CD4-positive, alpha-beta T cell (primary cell): ENCODE measurements at regions not wholly inside any gene's neighbourhood (a gene's known extent, or its start where the extent isn't known, plus 50 kb on each side); places are given as distances from the start of the nearest gene placed in this dataset.

Experiments used
- ATAC-seq: fragments of 200-7000 bp; cut with Tn5 transposase; one replicate; pipeline ENCODE4 v1.10.0; 2022; ENCODE audit warnings: mild to moderate bottlenecking; ENCODE audit not compliant: poor library complexity
- CTCF ChIA-PET: fragments of 350-600 bp; sonication (Branson Sonifier 250); formaldehyde crosslinking; loops from one replicate; lab custom pipeline; 2021; ENCODE audit warnings: antibody characterized with exemption, inconsistent platforms; lab: Charles Lee
- POLR2A ChIA-PET: fragments of 350-600 bp; sonication (Branson Sonifier 250); formaldehyde crosslinking; loops from one replicate; lab custom pipeline; 2021; ENCODE audit warnings: antibody characterized with exemption, inconsistent platforms; lab: Charles Lee
- DNase-seq, 14 experiments: peaks; one replicate each; pipeline ENCODE4 v3.0.0-alpha.2; 2013 to 2020; ENCODE audit warnings: mixed read lengths in 2 of 14
- H3K27ac ChIP-seq, 2 donors: one replicate each; pipeline versions ENCODE4 v1.5.1 to v1.7.0; 2013; ENCODE audit warnings: low read length in 2 of 2, low read depth in 1 of 2, mild to moderate bottlenecking in 1 of 2
- H3K27me3 ChIP-seq, 2 experiments: 1 replicate in 1 of 2; 2 replicates in 1 of 2; pipeline versions ENCODE4 v1.6.1 to v1.7.0; 2013; ENCODE audit warnings: low read length in 2 of 2, control low read depth in 1 of 2, mild to moderate bottlenecking in 1 of 2, moderate library complexity in 1 of 2; ENCODE audit not compliant: insufficient read depth in 2 of 2, control insufficient read depth in 1 of 2
- H3K36me3 ChIP-seq: one replicate; pipeline ENCODE4 v1.6.1; 2013; ENCODE audit warnings: low read length, control low read depth; ENCODE audit not compliant: insufficient read depth
- H3K4me1 ChIP-seq: one replicate; pipeline ENCODE4 v1.6.1; 2013; ENCODE audit warnings: low read length, control low read depth; ENCODE audit not compliant: insufficient read depth
- H3K4me3 ChIP-seq: one replicate; pipeline ENCODE4 v1.5.1; 2013; ENCODE audit warnings: mild to moderate bottlenecking, low read length, moderate library complexity
- H3K9me3 ChIP-seq, 2 experiments: 1 replicate in 1 of 2; 2 replicates in 1 of 2; pipeline versions ENCODE4 v1.6.1 to v1.7.0; 2013; ENCODE audit warnings: low read length in 2 of 2, mild to moderate bottlenecking in 2 of 2, control low read depth in 1 of 2, moderate library complexity in 1 of 2; ENCODE audit not compliant: control insufficient read depth in 1 of 2, insufficient read depth in 1 of 2
- H3K27ac Mint-ChIP-seq: one replicate; pipeline ENCODE4 v1.8.0; 2020; ENCODE audit warnings: mixed read lengths
- H3K27me3 Mint-ChIP-seq: one replicate; pipeline ENCODE4 v1.8.0; 2021; ENCODE audit warnings: mixed read lengths
- H3K36me3 Mint-ChIP-seq: one replicate; pipeline ENCODE4 v1.8.0; 2021; ENCODE audit warnings: low read depth, mixed read lengths
- H3K4me1 Mint-ChIP-seq: one replicate; pipeline ENCODE4 v1.8.0; 2021; ENCODE audit warnings: low read depth, mixed read lengths
- H3K4me3 Mint-ChIP-seq: one replicate; pipeline ENCODE4 v1.8.0; 2020; ENCODE audit warnings: mild to moderate bottlenecking, mixed read lengths
- H3K9me3 Mint-ChIP-seq: one replicate; pipeline ENCODE4 v1.8.0; 2020; ENCODE audit warnings: mixed read lengths
- intact Hi-C, 2 experiments: fragments of 100-400 bp; cut with DNase I in 1 of 2; cut with micrococcal nuclease in 1 of 2; formaldehyde crosslinking; loops; one replicate each; pipeline versions ENCODE4 v1.15.1 to v1.9.0; 2023 to 2025; cut with DNase I, micrococcal nuclease
- TF ChIP-seq, protein P1 (sequence below): fragments of 200-600 bp; IDR thresholded peaks from one replicate; pipeline ENCODE4 v1.8.0; 2022; ENCODE audit warnings: antibody characterized with exemption, mild to moderate bottlenecking

DNA sequence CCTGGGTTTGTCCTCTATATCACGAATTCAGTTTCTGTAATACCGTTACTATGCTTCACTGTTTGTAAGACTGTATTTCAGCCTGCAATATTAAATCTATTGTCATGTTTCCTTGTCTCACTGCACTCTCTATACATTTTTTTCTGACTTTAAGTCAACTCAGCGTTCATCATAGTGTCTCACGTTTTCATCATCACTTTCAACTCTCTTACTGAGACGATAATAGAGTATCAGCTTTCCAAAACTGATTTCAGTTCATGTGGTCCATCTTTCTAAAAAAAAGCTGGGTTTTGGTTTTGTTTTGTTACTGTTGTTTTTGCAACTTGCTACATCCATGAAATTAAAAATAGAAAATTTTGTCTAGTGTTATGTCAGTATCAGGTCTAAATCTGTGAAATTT, 147.7 kb downstream of the TMEM47 start:
- no peaks in the 10 kb centered on the region for H3K4me1 Mint-ChIP-seq
- Histone ChIP-seq H3K27ac (no peak overlapping the region), H3K4me1 (no peaks in the 10 kb centered on the region), H3K36me3 (no peaks in the 10 kb centered on the region), H3K27me3 (no peaks in the 10 kb centered on the region), H3K9me3 (no peaks in the 10 kb centered on the region), H3K4me3 (no peak overlapping the region)
- no peak overlapping the region for H3K4me3 Mint-ChIP-seq
- no peak for ATAC-seq
- intact Hi-C loops, result no loop called here
- no peak for DNase-seq
- H3K27me3 Mint-ChIP-seq, result no peaks in the 10 kb centered on the region
- H3K27ac Mint-ChIP-seq, result no peak overlapping the region
- H3K36me3 Mint-ChIP-seq, result no peaks in the 10 kb centered on the region
- ChIA-PET POLR2A (no interaction called here), CTCF (no interaction called here)
- TF ChIP-seq, protein P1, sequence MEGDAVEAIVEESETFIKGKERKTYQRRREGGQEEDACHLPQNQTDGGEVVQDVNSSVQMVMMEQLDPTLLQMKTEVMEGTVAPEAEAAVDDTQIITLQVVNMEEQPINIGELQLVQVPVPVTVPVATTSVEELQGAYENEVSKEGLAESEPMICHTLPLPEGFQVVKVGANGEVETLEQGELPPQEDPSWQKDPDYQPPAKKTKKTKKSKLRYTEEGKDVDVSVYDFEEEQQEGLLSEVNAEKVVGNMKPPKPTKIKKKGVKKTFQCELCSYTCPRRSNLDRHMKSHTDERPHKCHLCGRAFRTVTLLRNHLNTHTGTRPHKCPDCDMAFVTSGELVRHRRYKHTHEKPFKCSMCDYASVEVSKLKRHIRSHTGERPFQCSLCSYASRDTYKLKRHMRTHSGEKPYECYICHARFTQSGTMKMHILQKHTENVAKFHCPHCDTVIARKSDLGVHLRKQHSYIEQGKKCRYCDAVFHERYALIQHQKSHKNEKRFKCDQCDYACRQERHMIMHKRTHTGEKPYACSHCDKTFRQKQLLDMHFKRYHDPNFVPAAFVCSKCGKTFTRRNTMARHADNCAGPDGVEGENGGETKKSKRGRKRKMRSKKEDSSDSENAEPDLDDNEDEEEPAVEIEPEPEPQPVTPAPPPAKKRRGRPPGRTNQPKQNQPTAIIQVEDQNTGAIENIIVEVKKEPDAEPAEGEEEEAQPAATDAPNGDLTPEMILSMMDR, result no peak
- H3K9me3 Mint-ChIP-seq, result peaks cover 4% of the 10 kb centered on the region

- Mint-ChIP-seq H3K27ac (no peak overlapping the region), H3K4me1 (no peaks in the 10 kb centered on the region), H3K27me3 (no peaks in the 10 kb centered on the region), H3K9me3 (peaks cover 4% of the 10 kb centered on the region), H3K4me3 (no peak overlapping the region), H3K36me3 (no peaks in the 10 kb centered on the region)
- Histone ChIP-seq H3K9me3 (no peaks in the 10 kb centered on the region), H3K36me3 (no peaks in the 10 kb centered on the region), H3K4me3 (no peak overlapping the region), H3K4me1 (no peaks in the 10 kb centered on the region), H3K27ac (no peak overlapping the region), H3K27me3 (no peaks in the 10 kb centered on the region)
- DNase-seq, result no peak
- CTCF ChIA-PET, result no interaction called here
- TF ChIP-seq, protein P1, result no peak
- POLR2A ChIA-PET, result no interaction called here
- ATAC-seq, result no peak
- intact Hi-C loops, result no loop called here
These were observed 154.0 kb downstream of the TMEM47 start for GRCh38 chrX:34503119-34503518.

DNA sequence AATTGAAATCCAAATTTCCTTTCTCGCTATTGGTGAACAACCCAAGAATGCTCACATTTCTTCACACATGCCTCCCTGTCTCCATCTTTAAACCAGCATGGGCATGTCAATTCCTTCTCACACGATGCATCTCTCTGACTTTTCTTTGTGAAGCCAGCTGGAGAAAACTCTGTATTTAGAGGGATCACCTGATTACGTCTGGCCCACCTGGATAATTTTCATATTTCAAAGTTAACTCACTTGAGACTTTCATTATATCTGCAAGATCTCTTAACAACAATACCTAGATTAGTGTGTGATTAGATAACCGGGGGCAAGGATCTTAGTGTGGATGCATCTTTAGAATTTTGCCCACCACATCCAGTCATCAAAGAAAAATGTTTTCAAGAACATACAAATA, 164.0 kb downstream of the TMEM47 start:
- Histone ChIP-seq H3K4me1 (no peaks in the 10 kb centered on the region), H3K9me3 (no peaks in the 10 kb centered on the region), H3K4me3 (no peak overlapping the region), H3K36me3 (no peaks in the 10 kb centered on the region), H3K27me3 (no peaks in the 10 kb centered on the region), H3K27ac (no peak overlapping the region)
- ATAC-seq (no peak), DNase-seq (no peak)
- TF ChIP-seq, protein P1, result no peak
- no peaks in the 10 kb centered on the region for H3K9me3 Mint-ChIP-seq
- H3K4me3 Mint-ChIP-seq, result no peak overlapping the region
- intact Hi-C loops, result no loop called here
- no peaks in the 10 kb centered on the region for H3K27me3 Mint-ChIP-seq
- no peak overlapping the region for H3K27ac Mint-ChIP-seq
- ChIA-PET POLR2A (no interaction called here), CTCF (no interaction called here)
- H3K4me1 Mint-ChIP-seq, result no peaks in the 10 kb centered on the region
- H3K36me3 Mint-ChIP-seq, result no peaks in the 10 kb centered on the region
